Activated CD8-positive, alpha-beta T cell treated with anti-CD3 and anti-CD28 coated beads, Interleukin-2, amount 10 ng/mL, durations not matched to agents 7 days and 5 days (primary cell): ENCODE measurements at regions not wholly inside any gene's neighbourhood (a gene's known extent, or its start where the extent isn't known, plus 50 kb on each side); places are given as distances from the start of the nearest gene placed in this dataset.
"Not testable (repeated sequence)": the region's sequence is repeated elsewhere in the genome, so short reads cannot be mapped to it uniquely, and the experiment has no call there.

Source experiments
- ATAC-seq: fragments of 150-1000 bp; cut with Tn5 transposase; one replicate; pipeline ENCODE4 v1.10.0; 2021; ENCODE audit warnings: moderate library complexity
- CTCF ChIA-PET: fragments of 350-600 bp; sonication (Branson Sonifier 250); formaldehyde crosslinking; loops from one replicate; lab custom pipeline; 2021; ENCODE audit warnings: antibody characterized with exemption; lab: Charles Lee
- POLR2A ChIA-PET: fragments of 350-600 bp; sonication (Branson Sonifier 250); formaldehyde crosslinking; loops from one replicate; lab custom pipeline; 2021; ENCODE audit warnings: antibody characterized with exemption; lab: Charles Lee
- DNase-seq: peaks from one replicate; pipeline ENCODE4 v3.0.0-alpha.2; 2020
- H3K27ac Mint-ChIP-seq: one replicate; pipeline ENCODE4 v1.8.0; 2021; ENCODE audit warnings: mild to moderate bottlenecking, mixed read lengths
- H3K27me3 Mint-ChIP-seq: one replicate; pipeline ENCODE4 v1.8.0; 2021; ENCODE audit warnings: low read depth, mixed read lengths
- H3K36me3 Mint-ChIP-seq: one replicate; pipeline ENCODE4 v1.8.0; 2021; ENCODE audit warnings: low read depth, mixed read lengths
- H3K4me1 Mint-ChIP-seq: one replicate; pipeline ENCODE4 v1.8.0; 2021; ENCODE audit warnings: low read depth, mixed read lengths
- H3K4me3 Mint-ChIP-seq: one replicate; pipeline ENCODE4 v1.8.0; 2021; ENCODE audit warnings: mild to moderate bottlenecking, mixed read lengths
- H3K9me3 Mint-ChIP-seq: one replicate; pipeline ENCODE4 v1.8.0; 2022; ENCODE audit warnings: mixed read lengths; ENCODE audit not compliant: insufficient read depth

DNA sequence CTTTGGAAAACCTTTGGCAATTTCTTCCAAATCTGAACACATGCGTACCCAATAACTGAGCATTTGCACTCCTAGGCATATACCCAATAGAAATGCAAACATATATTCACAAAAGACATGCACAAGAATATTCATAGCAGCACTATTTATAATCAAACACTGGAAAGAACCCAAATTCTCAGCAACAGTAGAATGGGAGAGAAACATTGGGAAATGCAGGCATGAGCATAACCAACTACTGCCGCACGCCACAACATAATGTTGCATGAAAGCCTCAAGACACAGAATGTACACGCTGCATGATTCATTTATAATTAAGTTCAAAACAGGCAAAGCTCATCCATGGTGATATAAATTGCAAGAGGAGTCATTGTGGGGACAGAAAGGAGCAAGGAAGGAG lies 69.5 kb upstream of the FBXO28 start:
- no peak overlapping the region for H3K27ac Mint-ChIP-seq
- ATAC-seq: no peak
- H3K27me3 Mint-ChIP-seq: peaks cover 16% of the 10 kb centered on the region
- H3K36me3 Mint-ChIP-seq: no peaks in the 10 kb centered on the region
- H3K9me3 Mint-ChIP-seq: no peaks in the 10 kb centered on the region
- no peak for DNase-seq
- POLR2A ChIA-PET: no interaction called here
- no peaks in the 10 kb centered on the region for H3K4me1 Mint-ChIP-seq
- CTCF ChIA-PET: no interaction called here
- no peak overlapping the region for H3K4me3 Mint-ChIP-seq

DNA sequence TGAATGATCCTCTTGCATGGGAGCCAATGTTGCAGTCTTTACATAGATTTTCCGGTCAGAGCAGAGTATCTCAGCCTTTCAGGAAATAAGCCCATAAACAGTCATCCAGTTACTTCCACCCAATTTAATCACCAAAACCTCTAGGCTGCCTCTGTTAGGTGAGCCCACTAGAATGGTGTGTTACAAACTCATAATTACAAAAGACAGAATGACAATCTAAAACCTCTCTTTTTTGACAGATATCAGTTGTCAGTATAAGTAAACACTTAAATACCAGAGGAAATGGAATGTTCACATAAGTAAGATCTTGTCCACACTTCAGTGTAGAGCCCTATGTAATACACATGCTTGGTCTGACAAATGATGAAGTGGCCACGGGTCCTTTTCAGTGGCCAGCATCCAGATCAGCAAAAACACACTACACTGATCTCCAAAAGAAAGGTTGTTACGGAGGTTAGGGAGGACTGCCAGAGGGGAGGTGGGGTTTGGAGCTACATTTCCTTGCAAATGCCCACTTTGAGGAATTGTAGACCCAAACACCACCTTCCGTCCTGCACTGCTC lies 71.3 kb upstream of the FBXO28 start:
- ATAC-seq (no peak), DNase-seq (no peak)
- H3K36me3 Mint-ChIP-seq: no peaks in the 10 kb centered on the region
- H3K4me1 Mint-ChIP-seq: no peaks in the 10 kb centered on the region
- ChIA-PET CTCF (interaction anchor here (2.1 kb wide), 1 partner anchor 9 kb away, joined by 9 read pairs; no protein-coding TSS in a partner anchor), POLR2A (no interaction called here)
- no peak overlapping the region for H3K4me3 Mint-ChIP-seq
- H3K27ac Mint-ChIP-seq: no peak overlapping the region
- peaks cover 13% of the 10 kb centered on the region for H3K27me3 Mint-ChIP-seq
- H3K9me3 Mint-ChIP-seq: no peaks in the 10 kb centered on the region

DNA sequence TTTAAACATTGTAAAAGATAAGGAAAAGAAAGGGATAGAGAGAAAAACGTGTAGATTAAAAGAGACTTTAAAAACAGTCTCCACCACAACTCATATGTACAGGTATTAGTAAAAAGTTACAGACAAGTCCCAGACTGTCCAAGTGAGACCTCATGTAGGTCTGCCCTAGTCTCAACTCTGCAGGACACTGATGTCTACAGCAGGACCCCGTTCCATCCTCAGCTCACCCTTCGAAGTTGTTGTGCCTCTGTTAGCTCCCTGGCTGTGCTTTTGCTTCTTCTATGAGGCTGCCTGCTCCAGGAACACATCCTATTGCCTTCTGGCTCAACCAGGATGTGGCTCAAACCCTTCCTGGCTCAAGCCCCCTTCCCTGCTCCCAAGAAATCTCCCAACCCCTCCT lies 72.9 kb upstream of the FBXO28 start:
- no peaks in the 10 kb centered on the region for H3K4me1 Mint-ChIP-seq
- ChIA-PET CTCF (interaction anchor here (2.1 kb wide), 1 partner anchor 10 kb away, joined by 9 read pairs; no protein-coding TSS in a partner anchor), POLR2A (no interaction called here)
- H3K27me3 Mint-ChIP-seq: peaks cover 15% of the 10 kb centered on the region
- ATAC-seq (no peak), DNase-seq (no peak)
- H3K9me3 Mint-ChIP-seq: no peaks in the 10 kb centered on the region
- H3K36me3 Mint-ChIP-seq: no peaks in the 10 kb centered on the region
- no peak overlapping the region for H3K4me3 Mint-ChIP-seq
- no peak overlapping the region for H3K27ac Mint-ChIP-seq

DNA sequence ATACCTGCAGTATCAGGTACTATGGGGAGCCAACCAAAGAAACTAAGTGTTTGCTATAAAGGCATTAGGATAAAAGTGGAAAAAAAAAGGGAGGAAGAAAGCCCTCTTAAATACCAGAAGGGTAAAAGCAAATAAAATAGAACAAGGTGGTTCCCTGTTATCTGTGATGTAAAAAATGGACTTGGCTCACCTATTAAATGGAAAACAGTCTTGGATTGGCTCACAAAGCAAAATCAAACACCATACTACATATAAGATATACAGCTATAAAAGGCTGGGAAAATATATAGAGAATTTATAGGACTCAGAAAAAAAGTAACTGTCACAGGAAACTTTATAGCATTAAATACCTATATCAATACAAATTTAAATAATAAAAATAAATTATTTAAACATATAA lies 73.5 kb upstream of the FBXO28 start:
- POLR2A ChIA-PET: not testable (repeated sequence)

DNA sequence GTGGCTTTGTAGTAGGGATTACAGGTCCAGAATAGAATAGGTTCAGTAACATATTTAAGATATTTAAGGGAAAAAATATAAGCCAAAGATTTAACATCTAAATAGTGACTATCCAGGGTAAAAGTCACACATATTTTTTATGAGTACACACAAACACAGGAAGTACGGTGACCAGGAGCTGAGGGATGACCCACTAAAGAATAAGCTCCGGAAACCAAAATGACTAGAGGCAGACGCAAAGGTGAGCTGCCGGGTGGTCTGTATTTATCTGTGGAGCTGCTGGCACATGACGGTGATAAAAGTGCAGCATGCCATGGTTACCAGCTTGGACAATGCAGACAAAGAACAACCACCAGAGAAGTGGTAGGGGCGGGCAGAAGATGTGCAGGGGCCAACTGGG lies 73.9 kb upstream of the FBXO28 start:
- peaks cover 12% of the 10 kb centered on the region for H3K27me3 Mint-ChIP-seq
- H3K4me3 Mint-ChIP-seq, POLR2A ChIA-PET, ATAC-seq, H3K36me3 Mint-ChIP-seq, H3K4me1 Mint-ChIP-seq, CTCF ChIA-PET, H3K9me3 Mint-ChIP-seq, DNase-seq, H3K27ac Mint-ChIP-seq: not testable (repeated sequence)

More for the DNA sequence above, 73.5 kb upstream of the FBXO28 start:
- not testable (repeated sequence) for DNase-seq, ATAC-seq, H3K4me3 Mint-ChIP-seq, H3K27ac Mint-ChIP-seq, H3K9me3 Mint-ChIP-seq, H3K36me3 Mint-ChIP-seq, H3K4me1 Mint-ChIP-seq
- peaks cover 13% of the 10 kb centered on the region for H3K27me3 Mint-ChIP-seq
- CTCF ChIA-PET: interaction anchor here (2.1 kb wide), 1 partner anchor 11 kb away, joined by 9 read pairs; no protein-coding TSS in a partner anchor

DNA sequence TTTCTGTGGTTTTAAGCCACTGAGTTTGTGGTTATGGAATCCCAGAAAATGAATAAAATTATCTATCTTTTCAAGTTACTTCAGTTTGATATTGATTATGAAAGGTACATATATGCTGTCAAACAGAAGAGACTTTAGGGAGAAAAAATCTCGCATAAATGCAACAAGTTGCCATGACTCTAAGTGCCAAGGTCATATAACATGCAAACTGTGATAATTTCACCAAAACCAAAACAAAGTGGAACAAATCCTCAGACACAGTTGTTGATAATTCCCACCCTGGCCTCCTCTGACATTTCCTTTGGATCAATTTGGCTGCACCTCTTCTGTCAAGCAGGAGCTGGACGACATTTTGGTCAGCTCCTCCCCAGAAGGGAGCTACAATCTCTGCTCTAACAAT lies 75.1 kb upstream of the FBXO28 start:
- ATAC-seq, H3K27ac Mint-ChIP-seq, H3K9me3 Mint-ChIP-seq, H3K4me1 Mint-ChIP-seq, CTCF ChIA-PET, H3K36me3 Mint-ChIP-seq, POLR2A ChIA-PET, DNase-seq, H3K4me3 Mint-ChIP-seq: not testable (repeated sequence)
- peaks cover 13% of the 10 kb centered on the region for H3K27me3 Mint-ChIP-seq

DNA sequence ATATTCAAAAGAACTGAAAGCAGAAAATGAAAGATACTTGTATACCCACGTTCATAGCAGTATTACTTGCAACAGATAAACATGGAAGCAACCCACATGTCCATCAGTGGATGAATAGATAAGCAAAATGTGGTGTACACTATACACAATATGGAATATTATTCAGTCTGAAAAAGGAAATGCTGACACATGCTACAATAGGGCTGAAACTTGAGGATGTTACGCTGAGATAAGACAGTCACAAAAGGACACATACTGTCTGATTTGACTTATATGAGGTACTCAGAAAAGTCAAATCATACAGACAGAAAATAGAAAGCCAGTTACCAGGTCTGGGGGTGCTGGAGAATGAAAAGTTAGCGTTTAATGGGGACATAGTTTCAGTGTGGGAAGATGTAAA lies 76.5 kb upstream of the FBXO28 start:
- H3K36me3 Mint-ChIP-seq, CTCF ChIA-PET, ATAC-seq: not testable (repeated sequence)

DNA sequence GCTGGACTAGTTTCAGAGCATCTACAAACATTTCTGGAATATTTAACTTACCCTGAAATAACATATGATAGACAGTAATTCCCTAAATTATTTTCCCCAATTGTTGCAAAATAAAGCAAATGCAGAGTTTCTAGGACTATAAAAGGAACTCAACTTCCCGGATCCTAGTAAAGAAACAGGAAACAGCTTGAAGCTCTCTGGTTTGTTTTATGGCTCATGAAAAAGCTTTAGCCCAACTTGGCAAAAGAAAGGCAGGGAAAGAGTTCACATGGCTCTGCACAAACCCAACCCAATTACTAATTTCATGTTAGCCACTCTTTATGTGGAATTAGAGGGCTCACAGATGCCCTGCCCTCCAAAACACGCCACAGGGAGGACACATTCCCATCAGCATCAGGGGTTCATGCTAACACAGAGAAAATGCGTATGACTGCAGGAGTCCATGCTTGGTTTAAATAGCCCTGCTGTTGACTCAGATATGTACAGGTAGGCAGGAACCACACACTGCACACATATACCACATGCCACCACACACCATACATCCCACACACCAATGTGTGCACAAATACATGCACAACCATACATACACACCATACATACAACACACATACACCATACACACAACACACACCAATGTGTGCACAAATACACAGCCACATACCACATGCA lies 81.2 kb upstream of the FBXO28 start:
- H3K27ac Mint-ChIP-seq, CTCF ChIA-PET, ATAC-seq, H3K27me3 Mint-ChIP-seq, H3K4me3 Mint-ChIP-seq, H3K4me1 Mint-ChIP-seq, H3K36me3 Mint-ChIP-seq, H3K9me3 Mint-ChIP-seq, DNase-seq, POLR2A ChIA-PET: not testable (repeated sequence)

More for the DNA sequence above, 76.5 kb upstream of the FBXO28 start:
- H3K27ac Mint-ChIP-seq, POLR2A ChIA-PET, H3K4me1 Mint-ChIP-seq, H3K9me3 Mint-ChIP-seq, DNase-seq, H3K4me3 Mint-ChIP-seq: not testable (repeated sequence)
- H3K27me3 Mint-ChIP-seq: peaks cover 16% of the 10 kb centered on the region

DNA sequence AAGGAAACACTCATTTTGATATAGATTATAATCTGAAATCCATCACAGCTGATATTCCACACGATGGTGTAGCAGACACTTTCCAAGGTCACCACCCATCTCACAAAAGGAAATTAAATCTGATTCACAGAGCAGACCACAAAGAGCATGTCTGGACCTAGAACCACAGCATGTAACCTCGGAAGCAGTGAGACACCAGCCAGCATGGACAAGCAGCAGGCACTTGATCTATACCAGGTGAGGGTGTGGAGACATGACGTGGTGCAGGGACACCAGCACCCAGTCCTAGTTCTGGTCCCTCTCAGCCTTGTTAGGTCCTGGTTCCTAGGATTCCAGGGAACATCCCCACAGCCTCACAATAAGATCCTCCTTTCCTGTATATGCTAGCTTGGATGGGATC lies 81.9 kb upstream of the FBXO28 start:
- H3K36me3 Mint-ChIP-seq, ATAC-seq, H3K4me3 Mint-ChIP-seq, H3K27ac Mint-ChIP-seq, CTCF ChIA-PET, H3K4me1 Mint-ChIP-seq, H3K9me3 Mint-ChIP-seq, DNase-seq, POLR2A ChIA-PET, H3K27me3 Mint-ChIP-seq: not testable (repeated sequence)

DNA sequence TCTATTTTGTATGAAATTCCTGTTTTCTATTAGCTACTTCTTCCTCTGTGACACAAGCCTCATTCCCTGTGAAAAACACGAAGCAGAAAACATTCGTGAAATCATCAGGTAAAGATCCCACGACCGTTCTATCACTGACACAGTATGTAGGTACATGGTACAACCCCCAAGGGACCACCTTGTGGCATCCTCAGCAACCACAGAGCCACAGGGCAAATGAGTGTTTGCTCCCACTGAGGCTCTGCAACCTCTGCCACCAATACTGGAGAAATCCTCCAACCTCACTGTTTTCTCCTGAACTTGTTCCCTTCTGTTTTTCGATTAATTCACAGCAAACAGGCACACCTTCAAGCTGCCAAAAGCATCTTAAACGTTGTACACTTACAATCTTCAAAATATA lies 83.7 kb upstream of the FBXO28 start:
- H3K36me3 Mint-ChIP-seq, H3K9me3 Mint-ChIP-seq, H3K4me1 Mint-ChIP-seq: not testable (repeated sequence)

DNA sequence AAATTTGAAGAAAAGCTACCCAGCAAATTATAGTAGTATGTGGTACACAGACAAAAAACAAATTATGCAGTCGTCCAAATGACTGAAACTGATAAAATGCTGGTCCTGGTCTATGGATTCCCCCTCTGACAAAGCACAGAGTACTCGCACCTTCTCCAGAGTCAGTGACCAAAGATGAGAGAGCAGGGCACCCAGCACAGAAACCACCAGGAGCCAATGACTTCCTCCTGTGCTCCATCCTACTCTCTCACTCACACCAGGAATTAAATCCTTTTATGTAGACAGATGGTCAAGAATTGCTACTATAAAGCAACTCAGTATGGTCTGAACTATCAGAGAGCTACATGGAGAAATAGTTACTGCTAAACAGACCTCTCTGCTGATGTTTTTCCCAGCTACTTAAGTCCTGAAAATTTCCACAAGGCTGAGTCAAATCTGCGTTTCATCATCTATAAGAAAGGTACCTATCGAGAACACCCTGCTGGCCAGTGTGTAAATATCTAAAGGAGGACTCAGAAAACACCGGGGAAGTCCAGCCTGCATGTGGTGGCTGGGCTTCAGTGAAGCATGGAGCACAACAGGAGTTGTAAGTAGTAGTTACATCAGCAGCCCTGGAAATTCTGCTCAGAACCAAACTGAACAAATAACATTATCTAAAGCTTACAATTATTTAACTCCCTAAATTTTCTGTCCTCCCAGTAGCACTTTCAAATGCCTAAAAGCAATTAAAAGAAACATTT lies 84.5 kb upstream of the FBXO28 start:
- H3K27me3 Mint-ChIP-seq, CTCF ChIA-PET, H3K4me1 Mint-ChIP-seq, DNase-seq, POLR2A ChIA-PET, H3K9me3 Mint-ChIP-seq, H3K4me3 Mint-ChIP-seq, H3K36me3 Mint-ChIP-seq, ATAC-seq, H3K27ac Mint-ChIP-seq: not testable (repeated sequence)

More for the DNA sequence above, 83.7 kb upstream of the FBXO28 start:
- DNase-seq, H3K4me3 Mint-ChIP-seq, H3K27ac Mint-ChIP-seq, CTCF ChIA-PET, ATAC-seq, POLR2A ChIA-PET, H3K27me3 Mint-ChIP-seq: not testable (repeated sequence)

DNA sequence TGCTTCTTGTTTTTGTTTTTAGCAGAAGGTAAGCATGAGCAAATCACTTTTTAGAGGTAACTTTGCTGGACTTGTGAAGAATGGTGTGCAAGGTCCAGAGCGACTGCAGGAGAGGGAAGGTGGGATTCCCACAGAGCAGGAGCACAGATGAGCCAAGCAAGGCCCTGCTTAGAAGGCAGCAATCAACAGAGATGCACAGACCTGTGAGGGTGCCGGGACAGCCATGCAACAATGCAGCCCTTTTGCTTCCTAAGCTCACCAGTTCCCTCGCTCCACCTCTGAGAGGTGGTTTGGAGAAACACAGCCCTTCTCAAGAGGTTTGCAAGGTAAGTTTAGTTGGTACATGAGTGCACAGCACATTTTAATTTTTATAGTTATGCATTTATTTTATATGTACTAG lies 85.1 kb upstream of the FBXO28 start:
- H3K27me3 Mint-ChIP-seq, H3K9me3 Mint-ChIP-seq, H3K4me1 Mint-ChIP-seq, ATAC-seq, H3K36me3 Mint-ChIP-seq, H3K27ac Mint-ChIP-seq, CTCF ChIA-PET, POLR2A ChIA-PET, DNase-seq, H3K4me3 Mint-ChIP-seq: not testable (repeated sequence)
